GM23338 (cell line): ENCODE measurements at regions not wholly inside any gene's neighbourhood (a gene's known extent, or its start where the extent isn't known, plus 50 kb on each side); places are given as distances from the start of the nearest gene placed in this dataset.

ENCODE experiments used
- ATAC-seq: fragments of 200-7000 bp; cut with Tn5 transposase; 3 replicates; pipeline ENCODE4 v1.9.1; 2020
- DNase-seq: peaks from one replicate; pipeline ENCODE4 v3.0.0-alpha.2; 2015; ENCODE audit warnings: low spot score
- H2AFZ ChIP-seq: fragments of 200-600 bp; sonication (generic); 2 replicates; pipeline ENCODE4 v1.8.0; 2016; ENCODE audit warnings: antibody characterized with exemption, mild to moderate bottlenecking, moderate library complexity
- H3F3A ChIP-seq: fragments of 200-600 bp; sonication (generic); replicated peaks from 2 replicates; pipeline ENCODE4 v1.8.0; 2017; ENCODE audit warnings: antibody characterized with exemption, mixed run types, low read depth
- H3K27ac ChIP-seq: fragments of 200-600 bp; sonication (generic); 2 replicates; pipeline ENCODE4 v1.6.1; 2016; ENCODE audit warnings: low read depth
- H3K27me3 ChIP-seq: fragments of 200-600 bp; sonication (generic); 2 replicates; pipeline ENCODE4 v1.8.0; 2016; ENCODE audit warnings: mild to moderate bottlenecking, mixed run types, moderate library complexity; ENCODE audit not compliant: insufficient read depth
- H3K36me3 ChIP-seq: fragments of 200-600 bp; sonication (generic); 2 replicates; pipeline ENCODE4 v1.8.0; 2016; ENCODE audit warnings: mild to moderate bottlenecking; ENCODE audit not compliant: insufficient read depth
- H3K4me1 ChIP-seq: fragments of 200-600 bp; sonication (generic); 2 replicates; pipeline ENCODE4 v1.8.0; 2016; ENCODE audit warnings: mild to moderate bottlenecking, moderate library complexity; ENCODE audit not compliant: insufficient read depth
- H3K4me2 ChIP-seq: fragments of 200-600 bp; sonication (generic); 2 replicates; pipeline ENCODE4 v1.7.1; 2017; ENCODE audit warnings: mixed run types
- H3K4me3 ChIP-seq: fragments of 200-600 bp; sonication (generic); 2 replicates; pipeline ENCODE4 v1.6.1; 2016; ENCODE audit warnings: mixed run types
- H3K79me2 ChIP-seq: fragments of 200-600 bp; sonication (generic); replicated peaks from 2 replicates; pipeline ENCODE4 v1.8.0; 2017; ENCODE audit warnings: mild to moderate bottlenecking; ENCODE audit not compliant: insufficient read depth
- H3K9me2 ChIP-seq: fragments of 200-600 bp; sonication (generic); 2 replicates; pipeline ENCODE4 v1.8.0; 2017; ENCODE audit not compliant: insufficient read depth
- H4K20me1 ChIP-seq: fragments of 200-600 bp; sonication (generic); replicated peaks from 2 replicates; pipeline ENCODE4 v1.8.0; 2017; ENCODE audit warnings: mild to moderate bottlenecking; ENCODE audit not compliant: insufficient read depth
- H3K27ac Mint-ChIP-seq: 2 replicates; pipeline ENCODE4 v1.8.0; 2020; ENCODE audit warnings: inconsistent platforms, mild to moderate bottlenecking, moderate library complexity, mixed read lengths
- H3K27me3 Mint-ChIP-seq: 3 replicates; pipeline ENCODE4 v1.8.0; 2022; ENCODE audit warnings: low read depth, mild to moderate bottlenecking, moderate library complexity, mixed read lengths, inconsistent platforms; ENCODE audit not compliant: insufficient read depth, poor library complexity
- H3K36me3 Mint-ChIP-seq: 3 replicates; pipeline ENCODE4 v1.8.0; 2021; ENCODE audit warnings: low read depth, mild to moderate bottlenecking, inconsistent platforms, moderate library complexity, mixed read lengths
- H3K4me1 Mint-ChIP-seq: 3 replicates; pipeline ENCODE4 v1.8.0; 2020; ENCODE audit warnings: mild to moderate bottlenecking, inconsistent platforms, mixed read lengths
- H3K4me3 Mint-ChIP-seq: 3 replicates; pipeline ENCODE4 v1.8.0; 2021; ENCODE audit warnings: moderate library complexity, mild to moderate bottlenecking, inconsistent platforms, mixed read lengths
- H3K9me3 Mint-ChIP-seq: 3 replicates; pipeline ENCODE4 v1.8.0; 2020; ENCODE audit warnings: moderate library complexity, mild to moderate bottlenecking, inconsistent platforms, mixed read lengths
- CREB1 ChIP-seq: fragments of 250-450 bp; sonication (Bioruptor Pico); IDR thresholded peaks from 2 replicates; pipeline ENCODE4 v1.5.0; 2020; ENCODE audit warnings: low read depth, mild to moderate bottlenecking, moderate library complexity
- EZH2 ChIP-seq: fragments of 200-600 bp; sonication (generic); IDR thresholded peaks from one replicate; pipeline ENCODE4 v1.8.0; 2017; ENCODE audit warnings: antibody characterized with exemption, mild to moderate bottlenecking, low read depth; ENCODE audit not compliant: unreplicated experiment
- EZH2phosphoT487 ChIP-seq: fragments of 200-600 bp; sonication (generic); IDR thresholded peaks from one replicate; pipeline ENCODE4 v1.8.1; 2018; ENCODE audit warnings: antibody characterized with exemption; ENCODE audit not compliant: unreplicated experiment
- JUNB ChIP-seq: IDR thresholded peaks from one replicate; pipeline ENCODE4 v1.6.1; 2016; ENCODE audit warnings: antibody characterized with exemption; ENCODE audit not compliant: unreplicated experiment
- POLR2AphosphoS5 ChIP-seq: IDR thresholded peaks from 2 replicates; pipeline ENCODE4 v1.6.1; 2016; ENCODE audit warnings: antibody characterized with exemption, low read depth
- STAT1 ChIP-seq: IDR thresholded peaks from one replicate; pipeline ENCODE4 v1.6.1; 2016; ENCODE audit warnings: antibody characterized with exemption; ENCODE audit not compliant: unreplicated experiment
- ZNF114 ChIP-seq: fragments of 250-450 bp; sonication (Bioruptor Pico); IDR thresholded peaks from 2 replicates; pipeline ENCODE4 v1.5.0; 2020; ENCODE audit warnings: mild to moderate bottlenecking, moderate library complexity
- ZNF331 ChIP-seq: fragments of 250-450 bp; sonication (Bioruptor Pico); IDR thresholded peaks from 2 replicates; pipeline ENCODE4 v1.5.0; 2020; ENCODE audit warnings: low read depth, mild to moderate bottlenecking, moderate library complexity
- TF ChIP-seq, protein P1 (sequence below): IDR thresholded peaks from 2 replicates; pipeline ENCODE4 v1.6.1; 2016; ENCODE audit warnings: antibody characterized with exemption
- TF ChIP-seq, protein P2 (sequence below): fragments of 250-450 bp; sonication (Bioruptor Pico); IDR thresholded peaks from 2 replicates; pipeline ENCODE4 v1.5.0; 2020; ENCODE audit warnings: mild to moderate bottlenecking, moderate library complexity
- TF ChIP-seq, protein P3 (sequence below): IDR thresholded peaks from one replicate; pipeline ENCODE4 v1.6.1; 2018; ENCODE audit warnings: antibody characterized with exemption; ENCODE audit not compliant: unreplicated experiment

DNA sequence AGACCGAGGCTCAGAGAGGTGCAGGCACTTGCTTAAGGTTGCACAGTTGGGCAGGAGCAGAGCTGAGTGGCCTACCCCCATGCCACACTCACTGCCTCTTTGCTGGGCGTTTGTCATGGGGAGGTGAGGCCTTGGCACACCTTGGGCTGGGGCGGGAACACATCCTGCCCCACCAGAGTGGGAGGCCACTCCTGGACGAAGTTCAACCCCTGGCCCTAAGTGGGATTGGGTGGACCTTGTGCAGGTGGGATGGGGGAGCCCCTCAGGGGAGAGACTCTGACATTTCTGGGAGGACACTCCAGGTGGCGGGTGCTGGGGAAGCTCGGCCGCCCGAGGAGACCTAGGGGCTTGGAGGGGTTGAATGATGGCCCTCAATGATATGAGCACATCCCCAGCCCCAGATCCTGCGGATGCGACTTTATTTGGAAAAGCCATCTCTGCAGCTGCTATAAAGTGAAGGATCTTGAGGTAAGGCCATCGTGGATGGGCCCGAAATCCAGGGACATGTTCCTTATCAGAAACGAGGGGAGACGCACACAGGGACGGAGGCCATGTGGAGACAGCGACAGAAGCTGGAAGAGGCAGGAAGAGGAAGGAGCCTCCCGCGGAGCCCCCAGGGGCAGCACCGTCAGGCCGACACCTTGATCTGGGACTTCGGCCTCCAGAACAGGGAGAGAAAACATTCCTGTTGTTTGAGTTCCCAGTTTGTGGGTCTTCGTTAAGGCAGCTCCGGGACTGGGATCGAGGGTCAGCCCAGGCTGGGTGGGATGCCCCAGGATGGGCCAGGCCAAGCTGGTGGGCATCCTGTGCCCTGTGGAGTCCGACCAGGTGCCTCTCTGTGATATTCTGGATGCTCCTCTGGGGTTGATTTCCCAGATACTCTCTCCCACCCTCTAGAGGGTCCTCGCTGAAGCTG is 111.6 kb upstream of the LRPAP1 start:
- Histone ChIP-seq H2AFZ (no peak overlapping the region), H3K4me1 (no peaks in the 10 kb centered on the region), H3K9me2 (no peaks in the 10 kb centered on the region), H3K27me3 (no peaks in the 10 kb centered on the region), H4K20me1 (no peaks in the 10 kb centered on the region), H3K4me2 (no peak overlapping the region), H3K4me3 (no peak overlapping the region), H3F3A (no peaks in the 10 kb centered on the region), H3K27ac (no peak overlapping the region), H3K79me2 (no peaks in the 10 kb centered on the region), H3K36me3 (no peaks in the 10 kb centered on the region)
- Mint-ChIP-seq H3K27me3 (peaks cover 13% of the 10 kb centered on the region), H3K4me1 (peaks cover 9% of the 10 kb centered on the region; the same call in 1 of the 3 replicates), H3K4me3 (no peak overlapping the region), H3K9me3 (no peaks in the 10 kb centered on the region; the same call in 2 of the 3 replicates), H3K36me3 (no peaks in the 10 kb centered on the region), H3K27ac (no peak overlapping the region)
- no peak for DNase-seq
- TF ChIP-seq ZNF114 (CRISPR knock-in tag): no peak
- TF ChIP-seq EZH2: no peak
- TF ChIP-seq, protein P1, sequence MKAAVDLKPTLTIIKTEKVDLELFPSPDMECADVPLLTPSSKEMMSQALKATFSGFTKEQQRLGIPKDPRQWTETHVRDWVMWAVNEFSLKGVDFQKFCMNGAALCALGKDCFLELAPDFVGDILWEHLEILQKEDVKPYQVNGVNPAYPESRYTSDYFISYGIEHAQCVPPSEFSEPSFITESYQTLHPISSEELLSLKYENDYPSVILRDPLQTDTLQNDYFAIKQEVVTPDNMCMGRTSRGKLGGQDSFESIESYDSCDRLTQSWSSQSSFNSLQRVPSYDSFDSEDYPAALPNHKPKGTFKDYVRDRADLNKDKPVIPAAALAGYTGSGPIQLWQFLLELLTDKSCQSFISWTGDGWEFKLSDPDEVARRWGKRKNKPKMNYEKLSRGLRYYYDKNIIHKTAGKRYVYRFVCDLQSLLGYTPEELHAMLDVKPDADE: no peak
- no peak for TF ChIP-seq POLR2AphosphoS5
- no peak for TF ChIP-seq ZNF331
- TF ChIP-seq, protein P2, sequence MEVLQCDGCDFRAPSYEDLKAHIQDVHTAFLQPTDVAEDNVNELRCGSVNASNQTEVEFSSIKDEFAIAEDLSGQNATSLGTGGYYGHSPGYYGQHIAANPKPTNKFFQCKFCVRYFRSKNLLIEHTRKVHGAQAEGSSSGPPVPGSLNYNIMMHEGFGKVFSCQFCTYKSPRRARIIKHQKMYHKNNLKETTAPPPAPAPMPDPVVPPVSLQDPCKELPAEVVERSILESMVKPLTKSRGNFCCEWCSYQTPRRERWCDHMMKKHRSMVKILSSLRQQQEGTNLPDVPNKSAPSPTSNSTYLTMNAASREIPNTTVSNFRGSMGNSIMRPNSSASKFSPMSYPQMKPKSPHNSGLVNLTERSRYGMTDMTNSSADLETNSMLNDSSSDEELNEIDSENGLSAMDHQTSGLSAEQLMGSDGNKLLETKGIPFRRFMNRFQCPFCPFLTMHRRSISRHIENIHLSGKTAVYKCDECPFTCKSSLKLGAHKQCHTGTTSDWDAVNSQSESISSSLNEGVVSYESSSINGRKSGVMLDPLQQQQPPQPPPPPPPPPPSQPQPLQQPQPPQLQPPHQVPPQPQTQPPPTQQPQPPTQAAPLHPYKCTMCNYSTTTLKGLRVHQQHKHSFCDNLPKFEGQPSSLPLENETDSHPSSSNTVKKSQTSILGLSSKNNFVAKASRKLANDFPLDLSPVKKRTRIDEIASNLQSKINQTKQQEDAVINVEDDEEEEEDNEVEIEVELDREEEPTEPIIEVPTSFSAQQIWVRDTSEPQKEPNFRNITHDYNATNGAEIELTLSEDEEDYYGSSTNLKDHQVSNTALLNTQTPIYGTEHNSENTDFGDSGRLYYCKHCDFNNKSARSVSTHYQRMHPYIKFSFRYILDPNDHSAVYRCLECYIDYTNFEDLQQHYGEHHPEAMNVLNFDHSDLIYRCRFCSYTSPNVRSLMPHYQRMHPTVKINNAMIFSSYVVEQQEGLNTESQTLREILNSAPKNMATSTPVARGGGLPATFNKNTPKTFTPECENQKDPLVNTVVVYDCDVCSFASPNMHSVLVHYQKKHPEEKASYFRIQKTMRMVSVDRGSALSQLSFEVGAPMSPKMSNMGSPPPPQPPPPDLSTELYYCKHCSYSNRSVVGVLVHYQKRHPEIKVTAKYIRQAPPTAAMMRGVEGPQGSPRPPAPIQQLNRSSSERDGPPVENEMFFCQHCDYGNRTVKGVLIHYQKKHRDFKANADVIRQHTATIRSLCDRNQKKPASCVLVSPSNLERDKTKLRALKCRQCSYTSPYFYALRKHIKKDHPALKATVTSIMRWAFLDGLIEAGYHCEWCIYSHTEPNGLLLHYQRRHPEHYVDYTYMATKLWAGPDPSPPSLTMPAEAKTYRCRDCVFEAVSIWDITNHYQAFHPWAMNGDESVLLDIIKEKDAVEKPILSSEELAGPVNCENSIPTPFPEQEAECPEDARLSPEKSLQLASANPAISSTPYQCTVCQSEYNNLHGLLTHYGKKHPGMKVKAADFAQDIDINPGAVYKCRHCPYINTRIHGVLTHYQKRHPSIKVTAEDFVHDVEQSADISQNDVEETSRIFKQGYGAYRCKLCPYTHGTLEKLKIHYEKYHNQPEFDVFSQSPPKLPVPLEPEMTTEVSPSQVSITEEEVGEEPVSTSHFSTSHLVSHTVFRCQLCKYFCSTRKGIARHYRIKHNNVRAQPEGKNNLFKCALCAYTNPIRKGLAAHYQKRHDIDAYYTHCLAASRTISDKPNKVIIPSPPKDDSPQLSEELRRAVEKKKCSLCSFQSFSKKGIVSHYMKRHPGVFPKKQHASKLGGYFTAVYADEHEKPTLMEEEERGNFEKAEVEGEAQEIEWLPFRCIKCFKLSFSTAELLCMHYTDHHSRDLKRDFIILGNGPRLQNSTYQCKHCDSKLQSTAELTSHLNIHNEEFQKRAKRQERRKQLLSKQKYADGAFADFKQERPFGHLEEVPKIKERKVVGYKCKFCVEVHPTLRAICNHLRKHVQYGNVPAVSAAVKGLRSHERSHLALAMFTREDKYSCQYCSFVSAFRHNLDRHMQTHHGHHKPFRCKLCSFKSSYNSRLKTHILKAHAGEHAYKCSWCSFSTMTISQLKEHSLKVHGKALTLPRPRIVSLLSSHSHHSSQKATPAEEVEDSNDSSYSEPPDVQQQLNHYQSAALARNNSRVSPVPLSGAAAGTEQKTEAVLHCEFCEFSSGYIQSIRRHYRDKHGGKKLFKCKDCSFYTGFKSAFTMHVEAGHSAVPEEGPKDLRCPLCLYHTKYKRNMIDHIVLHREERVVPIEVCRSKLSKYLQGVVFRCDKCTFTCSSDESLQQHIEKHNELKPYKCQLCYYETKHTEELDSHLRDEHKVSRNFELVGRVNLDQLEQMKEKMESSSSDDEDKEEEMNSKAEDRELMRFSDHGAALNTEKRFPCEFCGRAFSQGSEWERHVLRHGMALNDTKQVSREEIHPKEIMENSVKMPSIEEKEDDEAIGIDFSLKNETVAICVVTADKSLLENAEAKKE (CRISPR knock-in tag): no peak
- no peak for TF ChIP-seq CREB1 (CRISPR knock-in tag)
- TF ChIP-seq, protein P3, sequence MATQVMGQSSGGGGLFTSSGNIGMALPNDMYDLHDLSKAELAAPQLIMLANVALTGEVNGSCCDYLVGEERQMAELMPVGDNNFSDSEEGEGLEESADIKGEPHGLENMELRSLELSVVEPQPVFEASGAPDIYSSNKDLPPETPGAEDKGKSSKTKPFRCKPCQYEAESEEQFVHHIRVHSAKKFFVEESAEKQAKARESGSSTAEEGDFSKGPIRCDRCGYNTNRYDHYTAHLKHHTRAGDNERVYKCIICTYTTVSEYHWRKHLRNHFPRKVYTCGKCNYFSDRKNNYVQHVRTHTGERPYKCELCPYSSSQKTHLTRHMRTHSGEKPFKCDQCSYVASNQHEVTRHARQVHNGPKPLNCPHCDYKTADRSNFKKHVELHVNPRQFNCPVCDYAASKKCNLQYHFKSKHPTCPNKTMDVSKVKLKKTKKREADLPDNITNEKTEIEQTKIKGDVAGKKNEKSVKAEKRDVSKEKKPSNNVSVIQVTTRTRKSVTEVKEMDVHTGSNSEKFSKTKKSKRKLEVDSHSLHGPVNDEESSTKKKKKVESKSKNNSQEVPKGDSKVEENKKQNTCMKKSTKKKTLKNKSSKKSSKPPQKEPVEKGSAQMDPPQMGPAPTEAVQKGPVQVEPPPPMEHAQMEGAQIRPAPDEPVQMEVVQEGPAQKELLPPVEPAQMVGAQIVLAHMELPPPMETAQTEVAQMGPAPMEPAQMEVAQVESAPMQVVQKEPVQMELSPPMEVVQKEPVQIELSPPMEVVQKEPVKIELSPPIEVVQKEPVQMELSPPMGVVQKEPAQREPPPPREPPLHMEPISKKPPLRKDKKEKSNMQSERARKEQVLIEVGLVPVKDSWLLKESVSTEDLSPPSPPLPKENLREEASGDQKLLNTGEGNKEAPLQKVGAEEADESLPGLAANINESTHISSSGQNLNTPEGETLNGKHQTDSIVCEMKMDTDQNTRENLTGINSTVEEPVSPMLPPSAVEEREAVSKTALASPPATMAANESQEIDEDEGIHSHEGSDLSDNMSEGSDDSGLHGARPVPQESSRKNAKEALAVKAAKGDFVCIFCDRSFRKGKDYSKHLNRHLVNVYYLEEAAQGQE: no peak
- TF ChIP-seq EZH2phosphoT487: no peak
- TF ChIP-seq STAT1: no peak
- TF ChIP-seq JUNB: no peak
- ATAC-seq: no peak
